ENCODE measurements at regions not wholly inside any gene's neighbourhood (a gene's known extent, or its start where the extent isn't known, plus 50 kb on each side); places are given as distances from the start of the nearest gene placed in this dataset.
"Not testable (repeated sequence)": the region's sequence is repeated elsewhere in the genome, so short reads cannot be mapped to it uniquely, and the experiment has no call there.

- not testable (repeated sequence) for H3K36me3 ChIP-seq (ENCODE audit: control insufficient read depth in 2 of 2, insufficient read depth in 2 of 2, low read length in 1 of 2); H3K4me3 ChIP-seq (ENCODE audit: low read depth in 1 of 2, low read length in 2 of 2); H3K4me1 ChIP-seq (ENCODE audit: control insufficient read depth in 2 of 2, insufficient read depth in 2 of 2, low read length in 1 of 2); H3K27ac ChIP-seq (ENCODE audit: low read depth in 2 of 2, low read length in 1 of 2); H3K9me3 ChIP-seq (ENCODE audit: control insufficient read depth in 2 of 2, insufficient read depth in 1 of 2, low read depth in 1 of 2, low read length in 1 of 2); H3K27me3 ChIP-seq (ENCODE audit: control insufficient read depth in 1 of 2, insufficient read depth in 2 of 2, low read length in 2 of 2)
- 91% methylated on average over 11 of the region's 11 CpGs for WGBS, 2 donors
Observed at GRCh38 chr10:26934190-26934589, 73.4 kb upstream of the ABI1 start.

GRCh38 chr10:26932576-26932975 is 71.8 kb upstream of the ABI1 start:
- H3K4me3 ChIP-seq (ENCODE audit: low read depth in 1 of 2, low read length in 2 of 2), result no peak overlapping the region
- 62 to 76% methylated on average over 2 of the region's 2 CpGs for WGBS, 2 donors
- no peaks in the 10 kb centered on the region for H3K4me1 ChIP-seq (ENCODE audit: control insufficient read depth in 2 of 2, insufficient read depth in 2 of 2, low read length in 1 of 2)
- H3K9me3 ChIP-seq (ENCODE audit: control insufficient read depth in 2 of 2, insufficient read depth in 1 of 2, low read depth in 1 of 2, low read length in 1 of 2), result no peaks in the 10 kb centered on the region
- H3K36me3 ChIP-seq (ENCODE audit: control insufficient read depth in 2 of 2, insufficient read depth in 2 of 2, low read length in 1 of 2), result no peaks in the 10 kb centered on the region
- H3K27ac ChIP-seq (ENCODE audit: low read depth in 2 of 2, low read length in 1 of 2), result no peak overlapping the region
- H3K27me3 ChIP-seq (ENCODE audit: control insufficient read depth in 1 of 2, insufficient read depth in 2 of 2, low read length in 2 of 2), result no peaks in the 10 kb centered on the region

GRCh38 chr10:26931223-26931622 is 70.5 kb upstream of the ABI1 start:
- Histone ChIP-seq H3K4me1 (ENCODE audit: control insufficient read depth in 2 of 2, insufficient read depth in 2 of 2, low read length in 1 of 2) (no peaks in the 10 kb centered on the region), H3K4me3 (ENCODE audit: low read depth in 1 of 2, low read length in 2 of 2) (no peak overlapping the region), H3K27me3 (ENCODE audit: control insufficient read depth in 1 of 2, insufficient read depth in 2 of 2, low read length in 2 of 2) (no peaks in the 10 kb centered on the region), H3K9me3 (ENCODE audit: control insufficient read depth in 2 of 2, insufficient read depth in 1 of 2, low read depth in 1 of 2, low read length in 1 of 2) (no peaks in the 10 kb centered on the region), H3K27ac (ENCODE audit: low read depth in 2 of 2, low read length in 1 of 2) (no peak overlapping the region), H3K36me3 (ENCODE audit: control insufficient read depth in 2 of 2, insufficient read depth in 2 of 2, low read length in 1 of 2) (no peaks in the 10 kb centered on the region)
- WGBS, 2 donors, result 7 to 27% methylated on average over 21 of the region's 21 CpGs

GRCh38 chr10:26922824-26923223 is 62.1 kb upstream of the ABI1 start:
- H3K9me3 ChIP-seq (ENCODE audit: control insufficient read depth in 2 of 2, insufficient read depth in 1 of 2, low read depth in 1 of 2, low read length in 1 of 2); H3K27me3 ChIP-seq (ENCODE audit: control insufficient read depth in 1 of 2, insufficient read depth in 2 of 2, low read length in 2 of 2); H3K36me3 ChIP-seq (ENCODE audit: control insufficient read depth in 2 of 2, insufficient read depth in 2 of 2, low read length in 1 of 2); H3K4me3 ChIP-seq (ENCODE audit: low read depth in 1 of 2, low read length in 2 of 2); H3K27ac ChIP-seq (ENCODE audit: low read depth in 2 of 2, low read length in 1 of 2); H3K4me1 ChIP-seq (ENCODE audit: control insufficient read depth in 2 of 2, insufficient read depth in 2 of 2, low read length in 1 of 2): not testable (repeated sequence)
- WGBS, 2 donors, result 71 to 77% methylated on average over 3 of the region's 3 CpGs

GRCh38 chr10:26919156-26919860 is 58.5 kb upstream of the ABI1 start:
- H3K27me3 ChIP-seq (ENCODE audit: control insufficient read depth in 1 of 2, insufficient read depth in 2 of 2, low read length in 2 of 2); H3K9me3 ChIP-seq (ENCODE audit: control insufficient read depth in 2 of 2, insufficient read depth in 1 of 2, low read depth in 1 of 2, low read length in 1 of 2); H3K4me1 ChIP-seq (ENCODE audit: control insufficient read depth in 2 of 2, insufficient read depth in 2 of 2, low read length in 1 of 2); H3K27ac ChIP-seq (ENCODE audit: low read depth in 2 of 2, low read length in 1 of 2); H3K4me3 ChIP-seq (ENCODE audit: low read depth in 1 of 2, low read length in 2 of 2); H3K36me3 ChIP-seq (ENCODE audit: control insufficient read depth in 2 of 2, insufficient read depth in 2 of 2, low read length in 1 of 2): not testable (repeated sequence)
- WGBS, 2 donors, result 85 to 86% methylated on average over 16 of the region's 16 CpGs

- Histone ChIP-seq H3K27ac (ENCODE audit: low read depth in 2 of 2, low read length in 1 of 2) (no peak overlapping the region), H3K36me3 (ENCODE audit: control insufficient read depth in 2 of 2, insufficient read depth in 2 of 2, low read length in 1 of 2) (no peaks in the 10 kb centered on the region), H3K4me1 (ENCODE audit: control insufficient read depth in 2 of 2, insufficient read depth in 2 of 2, low read length in 1 of 2) (no peaks in the 10 kb centered on the region), H3K9me3 (ENCODE audit: control insufficient read depth in 2 of 2, insufficient read depth in 1 of 2, low read depth in 1 of 2, low read length in 1 of 2) (peaks cover 0 to 2% of the 10 kb centered on the region in 2 donors), H3K27me3 (ENCODE audit: control insufficient read depth in 1 of 2, insufficient read depth in 2 of 2, low read length in 2 of 2) (no peaks in the 10 kb centered on the region), H3K4me3 (ENCODE audit: low read depth in 1 of 2, low read length in 2 of 2) (no peak overlapping the region)
Observed at GRCh38 chr10:26914898-26915297, 54.1 kb upstream of the ABI1 start.

GRCh38 chr10:26911811-26912461 is 51.2 kb upstream of the ABI1 start:
- Histone ChIP-seq H3K27me3 (ENCODE audit: control insufficient read depth in 1 of 2, insufficient read depth in 2 of 2, low read length in 2 of 2) (no peaks in the 10 kb centered on the region), H3K9me3 (ENCODE audit: control insufficient read depth in 2 of 2, insufficient read depth in 1 of 2, low read depth in 1 of 2, low read length in 1 of 2) (peaks cover 0 to 2% of the 10 kb centered on the region in 2 donors), H3K27ac (ENCODE audit: low read depth in 2 of 2, low read length in 1 of 2) (no peak overlapping the region), H3K4me1 (ENCODE audit: control insufficient read depth in 2 of 2, insufficient read depth in 2 of 2, low read length in 1 of 2) (no peaks in the 10 kb centered on the region), H3K4me3 (ENCODE audit: low read depth in 1 of 2, low read length in 2 of 2) (no peak overlapping the region), H3K36me3 (ENCODE audit: control insufficient read depth in 2 of 2, insufficient read depth in 2 of 2, low read length in 1 of 2) (no peaks in the 10 kb centered on the region)
- WGBS, 2 donors, result 71 to 77% methylated on average over 4 of the region's 4 CpGs

Data from esophagus (tissue), 2 donors.